SH-SY5Y (cell line): ENCODE measurements at regions not wholly inside any gene's neighbourhood (a gene's known extent, or its start where the extent isn't known, plus 50 kb on each side); places are given as distances from the start of the nearest gene placed in this dataset.

Experiments
- GATA2 ChIP-seq: IDR thresholded peaks from 2 replicates; pipeline ENCODE4 v1.6.1; 2011; ENCODE audit warnings: mild to moderate bottlenecking, low read depth, low read length
- GATA3 ChIP-seq: IDR thresholded peaks from 2 replicates; pipeline ENCODE4 v1.6.1; 2011; ENCODE audit warnings: low read depth, mild to moderate bottlenecking, low read length, moderate library complexity

DNA sequence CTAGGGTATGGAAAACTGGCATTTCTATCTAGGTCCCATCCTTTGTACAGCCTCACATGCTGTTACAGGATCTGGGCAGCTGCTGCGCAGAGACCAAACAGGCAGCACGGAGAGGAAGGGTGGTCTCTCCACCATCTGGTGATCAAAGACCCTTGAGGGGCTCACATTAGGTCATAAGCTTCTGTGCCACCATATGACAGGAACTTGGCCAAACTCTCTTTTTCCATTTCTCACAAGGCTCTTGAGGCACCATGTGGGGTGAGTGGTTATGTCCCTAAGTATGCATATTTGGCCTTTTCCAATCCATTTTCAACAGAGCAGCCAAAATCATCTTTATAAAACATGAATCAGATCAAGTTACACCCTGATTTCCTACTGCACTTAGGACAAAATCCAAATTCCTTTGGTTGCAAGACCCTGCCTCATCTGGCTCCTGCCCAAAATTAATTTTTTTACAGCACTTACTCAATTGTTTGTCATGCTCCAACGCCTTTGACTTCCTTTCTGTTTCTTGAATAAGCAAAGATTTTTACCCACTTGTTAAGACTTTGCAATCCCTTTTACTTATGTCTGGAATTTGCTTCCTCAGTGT is 730.0 kb downstream of the MAT2B start:
- TF ChIP-seq GATA2: no peak
- TF ChIP-seq GATA3: no peak
